HEK293T (cell line): ENCODE measurements at regions not wholly inside any gene's neighbourhood (a gene's known extent, or its start where the extent isn't known, plus 50 kb on each side); places are given as distances from the start of the nearest gene placed in this dataset.

ENCODE experiments used
- ARNT ChIP-seq: fragments of 450-650 bp; IDR thresholded peaks from 2 replicates; pipeline ENCODE4 v1.6.1; 2017; ENCODE audit warnings: mild to moderate bottlenecking
- BHLHE40 ChIP-seq: fragments of 450-650 bp; IDR thresholded peaks from 2 replicates; pipeline ENCODE4 v1.6.1; 2016; ENCODE audit warnings: mild to moderate bottlenecking, moderate library complexity, borderline replicate concordance
- CTBP1 ChIP-seq: fragments of 450-650 bp; IDR thresholded peaks from 2 replicates; pipeline ENCODE4 v1.6.1; 2016; ENCODE audit warnings: borderline replicate concordance
- ELF4 ChIP-seq: fragments of 450-650 bp; IDR thresholded peaks from 2 replicates; pipeline ENCODE4 v1.6.1; 2017; ENCODE audit warnings: antibody characterized with exemption
- FOXA1 ChIP-seq: fragments of 450-650 bp; IDR thresholded peaks from 2 replicates; pipeline ENCODE4 v1.6.1; 2016; ENCODE audit warnings: mild to moderate bottlenecking
- FOXM1 ChIP-seq: fragments of 450-650 bp; IDR thresholded peaks from 2 replicates; pipeline ENCODE4 v1.6.1; 2017; ENCODE audit warnings: mild to moderate bottlenecking, borderline replicate concordance
- HDGF ChIP-seq: fragments of 450-650 bp; IDR thresholded peaks from 2 replicates; pipeline ENCODE4 v1.6.1; 2017; ENCODE audit warnings: antibody characterized with exemption, borderline replicate concordance
- NFRKB ChIP-seq: fragments of 450-650 bp; IDR thresholded peaks from 2 replicates; pipeline ENCODE4 v1.6.1; 2016; ENCODE audit warnings: mild to moderate bottlenecking, moderate library complexity
- SP1 ChIP-seq: fragments of 450-650 bp; IDR thresholded peaks from 2 replicates; pipeline ENCODE4 v1.6.1; 2017

- TF ChIP-seq FOXM1 (no peak), ELF4 (no peak), ARNT (no peak), HDGF (no peak), BHLHE40 (no peak), FOXA1 (no peak), SP1 (no peak), CTBP1 (no peak), NFRKB (no peak)
Measured at GRCh38 chr5:77893225-77893860, 117.2 kb upstream of the TBCA start.
